GM23338 (cell line): ENCODE measurements at regions not wholly inside any gene's neighbourhood (a gene's known extent, or its start where the extent isn't known, plus 50 kb on each side); places are given as distances from the start of the nearest gene placed in this dataset.

Source experiments
- ATAC-seq: fragments of 200-7000 bp; cut with Tn5 transposase; 3 replicates; pipeline ENCODE4 v1.9.1; 2020
- DNase-seq: peaks from one replicate; pipeline ENCODE4 v3.0.0-alpha.2; 2015; ENCODE audit warnings: low spot score
- H2AFZ ChIP-seq: fragments of 200-600 bp; sonication (generic); 2 replicates; pipeline ENCODE4 v1.8.0; 2016; ENCODE audit warnings: antibody characterized with exemption, mild to moderate bottlenecking, moderate library complexity
- H3F3A ChIP-seq: fragments of 200-600 bp; sonication (generic); replicated peaks from 2 replicates; pipeline ENCODE4 v1.8.0; 2017; ENCODE audit warnings: antibody characterized with exemption, mixed run types, low read depth
- H3K27ac ChIP-seq: fragments of 200-600 bp; sonication (generic); 2 replicates; pipeline ENCODE4 v1.6.1; 2016; ENCODE audit warnings: low read depth
- H3K27me3 ChIP-seq: fragments of 200-600 bp; sonication (generic); 2 replicates; pipeline ENCODE4 v1.8.0; 2016; ENCODE audit warnings: mild to moderate bottlenecking, mixed run types, moderate library complexity; ENCODE audit not compliant: insufficient read depth
- H3K36me3 ChIP-seq: fragments of 200-600 bp; sonication (generic); 2 replicates; pipeline ENCODE4 v1.8.0; 2016; ENCODE audit warnings: mild to moderate bottlenecking; ENCODE audit not compliant: insufficient read depth
- H3K4me1 ChIP-seq: fragments of 200-600 bp; sonication (generic); 2 replicates; pipeline ENCODE4 v1.8.0; 2016; ENCODE audit warnings: mild to moderate bottlenecking, moderate library complexity; ENCODE audit not compliant: insufficient read depth
- H3K4me2 ChIP-seq: fragments of 200-600 bp; sonication (generic); 2 replicates; pipeline ENCODE4 v1.7.1; 2017; ENCODE audit warnings: mixed run types
- H3K4me3 ChIP-seq: fragments of 200-600 bp; sonication (generic); 2 replicates; pipeline ENCODE4 v1.6.1; 2016; ENCODE audit warnings: mixed run types
- H3K79me2 ChIP-seq: fragments of 200-600 bp; sonication (generic); replicated peaks from 2 replicates; pipeline ENCODE4 v1.8.0; 2017; ENCODE audit warnings: mild to moderate bottlenecking; ENCODE audit not compliant: insufficient read depth
- H3K9me2 ChIP-seq: fragments of 200-600 bp; sonication (generic); 2 replicates; pipeline ENCODE4 v1.8.0; 2017; ENCODE audit not compliant: insufficient read depth
- H4K20me1 ChIP-seq: fragments of 200-600 bp; sonication (generic); replicated peaks from 2 replicates; pipeline ENCODE4 v1.8.0; 2017; ENCODE audit warnings: mild to moderate bottlenecking; ENCODE audit not compliant: insufficient read depth
- H3K27ac Mint-ChIP-seq: 2 replicates; pipeline ENCODE4 v1.8.0; 2020; ENCODE audit warnings: inconsistent platforms, mild to moderate bottlenecking, moderate library complexity, mixed read lengths
- H3K27me3 Mint-ChIP-seq: 3 replicates; pipeline ENCODE4 v1.8.0; 2022; ENCODE audit warnings: low read depth, mild to moderate bottlenecking, moderate library complexity, mixed read lengths, inconsistent platforms; ENCODE audit not compliant: insufficient read depth, poor library complexity
- H3K36me3 Mint-ChIP-seq: 3 replicates; pipeline ENCODE4 v1.8.0; 2021; ENCODE audit warnings: low read depth, mild to moderate bottlenecking, inconsistent platforms, moderate library complexity, mixed read lengths
- H3K4me1 Mint-ChIP-seq: 3 replicates; pipeline ENCODE4 v1.8.0; 2020; ENCODE audit warnings: mild to moderate bottlenecking, inconsistent platforms, mixed read lengths
- H3K4me3 Mint-ChIP-seq: 3 replicates; pipeline ENCODE4 v1.8.0; 2021; ENCODE audit warnings: moderate library complexity, mild to moderate bottlenecking, inconsistent platforms, mixed read lengths
- H3K9me3 Mint-ChIP-seq: 3 replicates; pipeline ENCODE4 v1.8.0; 2020; ENCODE audit warnings: moderate library complexity, mild to moderate bottlenecking, inconsistent platforms, mixed read lengths
- EZH2 ChIP-seq: fragments of 200-600 bp; sonication (generic); IDR thresholded peaks from one replicate; pipeline ENCODE4 v1.8.0; 2017; ENCODE audit warnings: antibody characterized with exemption, mild to moderate bottlenecking, low read depth; ENCODE audit not compliant: unreplicated experiment
- EZH2phosphoT487 ChIP-seq: fragments of 200-600 bp; sonication (generic); IDR thresholded peaks from one replicate; pipeline ENCODE4 v1.8.1; 2018; ENCODE audit warnings: antibody characterized with exemption; ENCODE audit not compliant: unreplicated experiment
- JUNB ChIP-seq: IDR thresholded peaks from one replicate; pipeline ENCODE4 v1.6.1; 2016; ENCODE audit warnings: antibody characterized with exemption; ENCODE audit not compliant: unreplicated experiment
- NANOG ChIP-seq: IDR thresholded peaks from 2 replicates; pipeline ENCODE4 v1.6.1; 2016; ENCODE audit warnings: antibody characterized with exemption, borderline replicate concordance
- POLR2AphosphoS5 ChIP-seq: IDR thresholded peaks from 2 replicates; pipeline ENCODE4 v1.6.1; 2016; ENCODE audit warnings: antibody characterized with exemption, low read depth
- STAT1 ChIP-seq: IDR thresholded peaks from one replicate; pipeline ENCODE4 v1.6.1; 2016; ENCODE audit warnings: antibody characterized with exemption; ENCODE audit not compliant: unreplicated experiment
- TF ChIP-seq, protein P1 (sequence below), 2 experiments: fragments of 200-600 bp in 1 of 2; sonication (generic) in 1 of 2; conservative IDR thresholded peaks; 2 replicates each; pipeline versions ENCODE4 v1.5.1 to v1.6.1; 2016 to 2017; ENCODE audit warnings: antibody characterized with exemption in 2 of 2, low read depth in 2 of 2, mild to moderate bottlenecking in 2 of 2, moderate library complexity in 1 of 2
- TF ChIP-seq, protein P2 (sequence below): fragments of 250-450 bp; sonication (Bioruptor Pico); IDR thresholded peaks from 2 replicates; pipeline ENCODE4 v1.5.0; 2020; ENCODE audit warnings: mild to moderate bottlenecking, moderate library complexity
- TF ChIP-seq, protein P3 (sequence below): IDR thresholded peaks from 2 replicates; pipeline ENCODE4 v1.6.1; 2016; ENCODE audit warnings: antibody characterized with exemption
- TF ChIP-seq, protein P4 (sequence below): IDR thresholded peaks from one replicate; pipeline ENCODE4 v1.6.1; 2018; ENCODE audit warnings: antibody characterized with exemption; ENCODE audit not compliant: unreplicated experiment

DNA sequence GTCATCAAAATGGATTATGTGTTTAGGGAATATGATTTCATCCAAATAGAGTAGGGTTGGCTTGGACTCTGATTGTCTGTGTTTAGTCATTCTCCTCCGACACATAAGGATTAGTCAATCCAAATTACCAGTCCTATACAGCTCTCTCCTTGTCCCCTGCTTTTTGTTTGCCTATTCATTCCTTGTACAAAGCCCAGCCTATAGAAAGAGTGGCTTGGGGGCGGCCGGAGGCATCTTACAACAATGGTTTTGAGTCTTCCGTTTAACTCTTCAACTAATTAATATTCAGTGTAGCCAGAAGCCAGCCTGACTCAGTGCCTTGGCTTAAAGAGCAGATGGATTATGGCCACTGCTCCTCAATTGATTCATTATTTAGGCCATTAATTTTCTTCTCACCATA lies 796.6 kb upstream of the POU3F4 start (continued):
- TF ChIP-seq, protein P1, sequence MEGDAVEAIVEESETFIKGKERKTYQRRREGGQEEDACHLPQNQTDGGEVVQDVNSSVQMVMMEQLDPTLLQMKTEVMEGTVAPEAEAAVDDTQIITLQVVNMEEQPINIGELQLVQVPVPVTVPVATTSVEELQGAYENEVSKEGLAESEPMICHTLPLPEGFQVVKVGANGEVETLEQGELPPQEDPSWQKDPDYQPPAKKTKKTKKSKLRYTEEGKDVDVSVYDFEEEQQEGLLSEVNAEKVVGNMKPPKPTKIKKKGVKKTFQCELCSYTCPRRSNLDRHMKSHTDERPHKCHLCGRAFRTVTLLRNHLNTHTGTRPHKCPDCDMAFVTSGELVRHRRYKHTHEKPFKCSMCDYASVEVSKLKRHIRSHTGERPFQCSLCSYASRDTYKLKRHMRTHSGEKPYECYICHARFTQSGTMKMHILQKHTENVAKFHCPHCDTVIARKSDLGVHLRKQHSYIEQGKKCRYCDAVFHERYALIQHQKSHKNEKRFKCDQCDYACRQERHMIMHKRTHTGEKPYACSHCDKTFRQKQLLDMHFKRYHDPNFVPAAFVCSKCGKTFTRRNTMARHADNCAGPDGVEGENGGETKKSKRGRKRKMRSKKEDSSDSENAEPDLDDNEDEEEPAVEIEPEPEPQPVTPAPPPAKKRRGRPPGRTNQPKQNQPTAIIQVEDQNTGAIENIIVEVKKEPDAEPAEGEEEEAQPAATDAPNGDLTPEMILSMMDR (conservative IDR thresholded peaks at IDR 0.05; ENCODE audit: low read depth in 2 of 2): no peak
- no peak for TF ChIP-seq STAT1
- TF ChIP-seq, protein P2, sequence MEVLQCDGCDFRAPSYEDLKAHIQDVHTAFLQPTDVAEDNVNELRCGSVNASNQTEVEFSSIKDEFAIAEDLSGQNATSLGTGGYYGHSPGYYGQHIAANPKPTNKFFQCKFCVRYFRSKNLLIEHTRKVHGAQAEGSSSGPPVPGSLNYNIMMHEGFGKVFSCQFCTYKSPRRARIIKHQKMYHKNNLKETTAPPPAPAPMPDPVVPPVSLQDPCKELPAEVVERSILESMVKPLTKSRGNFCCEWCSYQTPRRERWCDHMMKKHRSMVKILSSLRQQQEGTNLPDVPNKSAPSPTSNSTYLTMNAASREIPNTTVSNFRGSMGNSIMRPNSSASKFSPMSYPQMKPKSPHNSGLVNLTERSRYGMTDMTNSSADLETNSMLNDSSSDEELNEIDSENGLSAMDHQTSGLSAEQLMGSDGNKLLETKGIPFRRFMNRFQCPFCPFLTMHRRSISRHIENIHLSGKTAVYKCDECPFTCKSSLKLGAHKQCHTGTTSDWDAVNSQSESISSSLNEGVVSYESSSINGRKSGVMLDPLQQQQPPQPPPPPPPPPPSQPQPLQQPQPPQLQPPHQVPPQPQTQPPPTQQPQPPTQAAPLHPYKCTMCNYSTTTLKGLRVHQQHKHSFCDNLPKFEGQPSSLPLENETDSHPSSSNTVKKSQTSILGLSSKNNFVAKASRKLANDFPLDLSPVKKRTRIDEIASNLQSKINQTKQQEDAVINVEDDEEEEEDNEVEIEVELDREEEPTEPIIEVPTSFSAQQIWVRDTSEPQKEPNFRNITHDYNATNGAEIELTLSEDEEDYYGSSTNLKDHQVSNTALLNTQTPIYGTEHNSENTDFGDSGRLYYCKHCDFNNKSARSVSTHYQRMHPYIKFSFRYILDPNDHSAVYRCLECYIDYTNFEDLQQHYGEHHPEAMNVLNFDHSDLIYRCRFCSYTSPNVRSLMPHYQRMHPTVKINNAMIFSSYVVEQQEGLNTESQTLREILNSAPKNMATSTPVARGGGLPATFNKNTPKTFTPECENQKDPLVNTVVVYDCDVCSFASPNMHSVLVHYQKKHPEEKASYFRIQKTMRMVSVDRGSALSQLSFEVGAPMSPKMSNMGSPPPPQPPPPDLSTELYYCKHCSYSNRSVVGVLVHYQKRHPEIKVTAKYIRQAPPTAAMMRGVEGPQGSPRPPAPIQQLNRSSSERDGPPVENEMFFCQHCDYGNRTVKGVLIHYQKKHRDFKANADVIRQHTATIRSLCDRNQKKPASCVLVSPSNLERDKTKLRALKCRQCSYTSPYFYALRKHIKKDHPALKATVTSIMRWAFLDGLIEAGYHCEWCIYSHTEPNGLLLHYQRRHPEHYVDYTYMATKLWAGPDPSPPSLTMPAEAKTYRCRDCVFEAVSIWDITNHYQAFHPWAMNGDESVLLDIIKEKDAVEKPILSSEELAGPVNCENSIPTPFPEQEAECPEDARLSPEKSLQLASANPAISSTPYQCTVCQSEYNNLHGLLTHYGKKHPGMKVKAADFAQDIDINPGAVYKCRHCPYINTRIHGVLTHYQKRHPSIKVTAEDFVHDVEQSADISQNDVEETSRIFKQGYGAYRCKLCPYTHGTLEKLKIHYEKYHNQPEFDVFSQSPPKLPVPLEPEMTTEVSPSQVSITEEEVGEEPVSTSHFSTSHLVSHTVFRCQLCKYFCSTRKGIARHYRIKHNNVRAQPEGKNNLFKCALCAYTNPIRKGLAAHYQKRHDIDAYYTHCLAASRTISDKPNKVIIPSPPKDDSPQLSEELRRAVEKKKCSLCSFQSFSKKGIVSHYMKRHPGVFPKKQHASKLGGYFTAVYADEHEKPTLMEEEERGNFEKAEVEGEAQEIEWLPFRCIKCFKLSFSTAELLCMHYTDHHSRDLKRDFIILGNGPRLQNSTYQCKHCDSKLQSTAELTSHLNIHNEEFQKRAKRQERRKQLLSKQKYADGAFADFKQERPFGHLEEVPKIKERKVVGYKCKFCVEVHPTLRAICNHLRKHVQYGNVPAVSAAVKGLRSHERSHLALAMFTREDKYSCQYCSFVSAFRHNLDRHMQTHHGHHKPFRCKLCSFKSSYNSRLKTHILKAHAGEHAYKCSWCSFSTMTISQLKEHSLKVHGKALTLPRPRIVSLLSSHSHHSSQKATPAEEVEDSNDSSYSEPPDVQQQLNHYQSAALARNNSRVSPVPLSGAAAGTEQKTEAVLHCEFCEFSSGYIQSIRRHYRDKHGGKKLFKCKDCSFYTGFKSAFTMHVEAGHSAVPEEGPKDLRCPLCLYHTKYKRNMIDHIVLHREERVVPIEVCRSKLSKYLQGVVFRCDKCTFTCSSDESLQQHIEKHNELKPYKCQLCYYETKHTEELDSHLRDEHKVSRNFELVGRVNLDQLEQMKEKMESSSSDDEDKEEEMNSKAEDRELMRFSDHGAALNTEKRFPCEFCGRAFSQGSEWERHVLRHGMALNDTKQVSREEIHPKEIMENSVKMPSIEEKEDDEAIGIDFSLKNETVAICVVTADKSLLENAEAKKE: no peak
- no peak for TF ChIP-seq JUNB
- TF ChIP-seq POLR2AphosphoS5: no peak
- no peak for TF ChIP-seq EZH2
- no peak for TF ChIP-seq EZH2phosphoT487

DNA sequence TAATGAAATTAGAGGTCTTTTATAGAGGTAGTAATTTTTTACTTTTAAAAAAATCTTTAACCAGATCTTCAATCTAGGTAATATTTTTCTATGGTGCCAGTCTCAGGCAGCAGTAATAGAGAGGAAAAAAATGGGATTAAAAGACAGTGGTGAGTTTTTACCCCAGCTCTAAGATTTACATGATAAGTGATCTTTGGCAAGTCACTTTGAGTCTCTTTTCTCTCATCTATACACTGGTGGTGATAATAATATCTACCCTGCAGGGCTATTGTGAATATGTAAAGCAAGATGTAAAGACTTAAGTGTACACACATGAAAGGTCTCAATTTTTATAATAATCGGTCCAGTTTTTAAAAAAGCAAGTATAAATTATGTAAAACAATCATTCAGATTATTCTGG lies 786.2 kb upstream of the POU3F4 start:
- Histone ChIP-seq H3K79me2 (no peaks in the 10 kb centered on the region), H3K27me3 (no peaks in the 10 kb centered on the region), H3K4me3 (no peak overlapping the region), H3K27ac (no peak overlapping the region), H2AFZ (no peak overlapping the region), H4K20me1 (no peaks in the 10 kb centered on the region), H3K4me1 (no peaks in the 10 kb centered on the region), H3K36me3 (no peaks in the 10 kb centered on the region), H3F3A (no peaks in the 10 kb centered on the region), H3K4me2 (no peak overlapping the region), H3K9me2 (no peaks in the 10 kb centered on the region)
- DNase-seq (no peak), ATAC-seq (no peak)
- Mint-ChIP-seq H3K9me3 (peaks cover 4% of the 10 kb centered on the region; the same call in 2 of the 3 replicates), H3K27me3 (no peaks in the 10 kb centered on the region), H3K36me3 (peaks cover 3% of the 10 kb centered on the region), H3K27ac (peak overlapping the region; percentile 50; the same call in 1 of the 2 replicates), H3K4me1 (peaks cover 6% of the 10 kb centered on the region; the same call in 2 of the 3 replicates), H3K4me3 (no peak overlapping the region)
- TF ChIP-seq STAT1 (no peak), NANOG (no peak), JUNB (no peak), POLR2AphosphoS5 (no peak), EZH2phosphoT487 (no peak), EZH2 (no peak)
- TF ChIP-seq, protein P3, sequence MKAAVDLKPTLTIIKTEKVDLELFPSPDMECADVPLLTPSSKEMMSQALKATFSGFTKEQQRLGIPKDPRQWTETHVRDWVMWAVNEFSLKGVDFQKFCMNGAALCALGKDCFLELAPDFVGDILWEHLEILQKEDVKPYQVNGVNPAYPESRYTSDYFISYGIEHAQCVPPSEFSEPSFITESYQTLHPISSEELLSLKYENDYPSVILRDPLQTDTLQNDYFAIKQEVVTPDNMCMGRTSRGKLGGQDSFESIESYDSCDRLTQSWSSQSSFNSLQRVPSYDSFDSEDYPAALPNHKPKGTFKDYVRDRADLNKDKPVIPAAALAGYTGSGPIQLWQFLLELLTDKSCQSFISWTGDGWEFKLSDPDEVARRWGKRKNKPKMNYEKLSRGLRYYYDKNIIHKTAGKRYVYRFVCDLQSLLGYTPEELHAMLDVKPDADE: no peak
- TF ChIP-seq, protein P4, sequence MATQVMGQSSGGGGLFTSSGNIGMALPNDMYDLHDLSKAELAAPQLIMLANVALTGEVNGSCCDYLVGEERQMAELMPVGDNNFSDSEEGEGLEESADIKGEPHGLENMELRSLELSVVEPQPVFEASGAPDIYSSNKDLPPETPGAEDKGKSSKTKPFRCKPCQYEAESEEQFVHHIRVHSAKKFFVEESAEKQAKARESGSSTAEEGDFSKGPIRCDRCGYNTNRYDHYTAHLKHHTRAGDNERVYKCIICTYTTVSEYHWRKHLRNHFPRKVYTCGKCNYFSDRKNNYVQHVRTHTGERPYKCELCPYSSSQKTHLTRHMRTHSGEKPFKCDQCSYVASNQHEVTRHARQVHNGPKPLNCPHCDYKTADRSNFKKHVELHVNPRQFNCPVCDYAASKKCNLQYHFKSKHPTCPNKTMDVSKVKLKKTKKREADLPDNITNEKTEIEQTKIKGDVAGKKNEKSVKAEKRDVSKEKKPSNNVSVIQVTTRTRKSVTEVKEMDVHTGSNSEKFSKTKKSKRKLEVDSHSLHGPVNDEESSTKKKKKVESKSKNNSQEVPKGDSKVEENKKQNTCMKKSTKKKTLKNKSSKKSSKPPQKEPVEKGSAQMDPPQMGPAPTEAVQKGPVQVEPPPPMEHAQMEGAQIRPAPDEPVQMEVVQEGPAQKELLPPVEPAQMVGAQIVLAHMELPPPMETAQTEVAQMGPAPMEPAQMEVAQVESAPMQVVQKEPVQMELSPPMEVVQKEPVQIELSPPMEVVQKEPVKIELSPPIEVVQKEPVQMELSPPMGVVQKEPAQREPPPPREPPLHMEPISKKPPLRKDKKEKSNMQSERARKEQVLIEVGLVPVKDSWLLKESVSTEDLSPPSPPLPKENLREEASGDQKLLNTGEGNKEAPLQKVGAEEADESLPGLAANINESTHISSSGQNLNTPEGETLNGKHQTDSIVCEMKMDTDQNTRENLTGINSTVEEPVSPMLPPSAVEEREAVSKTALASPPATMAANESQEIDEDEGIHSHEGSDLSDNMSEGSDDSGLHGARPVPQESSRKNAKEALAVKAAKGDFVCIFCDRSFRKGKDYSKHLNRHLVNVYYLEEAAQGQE: no peak
